CD1c-positive myeloid dendritic cell (primary cell): ENCODE measurements at regions not wholly inside any gene's neighbourhood (a gene's known extent, or its start where the extent isn't known, plus 50 kb on each side); places are given as distances from the start of the nearest gene placed in this dataset.
"Not testable (repeated sequence)": the region's sequence is repeated elsewhere in the genome, so short reads cannot be mapped to it uniquely, and the experiment has no call there.

Experiments used
- DNase-seq: peaks from one replicate; pipeline ENCODE4 v3.0.0-alpha.2; 2016; ENCODE audit errors: extremely low spot score

DNA sequence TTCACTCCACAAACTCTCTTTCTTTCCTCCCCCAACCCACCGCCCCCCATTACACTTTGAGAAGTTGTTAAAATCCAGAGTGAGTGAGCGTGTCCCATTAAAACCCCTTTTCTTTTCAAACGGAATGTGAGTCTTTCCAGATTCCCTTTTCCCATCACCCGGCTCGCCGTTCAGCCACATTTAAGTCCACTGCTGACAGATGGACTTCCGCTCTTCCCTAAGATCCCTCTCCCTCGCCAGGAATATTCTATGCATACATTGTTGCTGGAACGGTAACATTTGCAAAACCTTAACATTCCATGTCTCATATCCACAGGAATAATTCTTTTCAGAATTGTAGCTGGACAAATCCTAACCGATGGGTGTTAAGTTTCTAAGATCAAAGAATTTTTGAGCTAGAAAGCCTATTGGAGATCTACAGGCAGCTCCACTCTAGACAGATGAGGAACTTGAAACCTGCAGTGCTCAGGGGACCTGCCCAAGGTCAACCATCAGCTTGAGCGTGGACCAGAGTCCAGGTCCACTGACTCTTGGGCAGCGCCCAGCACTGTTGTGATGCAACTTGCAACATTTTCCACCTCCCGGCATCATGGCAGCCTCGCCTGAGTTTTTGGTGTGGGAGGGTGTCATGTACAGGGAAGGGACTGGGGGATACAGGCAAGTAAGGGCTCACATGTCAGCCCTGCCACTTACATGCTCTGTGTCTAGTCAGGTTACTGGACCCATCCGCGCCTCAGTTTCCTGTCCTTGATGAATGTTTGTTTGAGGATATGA, 500.1 kb downstream of the CCDC171 start:
- no peak for DNase-seq

DNA sequence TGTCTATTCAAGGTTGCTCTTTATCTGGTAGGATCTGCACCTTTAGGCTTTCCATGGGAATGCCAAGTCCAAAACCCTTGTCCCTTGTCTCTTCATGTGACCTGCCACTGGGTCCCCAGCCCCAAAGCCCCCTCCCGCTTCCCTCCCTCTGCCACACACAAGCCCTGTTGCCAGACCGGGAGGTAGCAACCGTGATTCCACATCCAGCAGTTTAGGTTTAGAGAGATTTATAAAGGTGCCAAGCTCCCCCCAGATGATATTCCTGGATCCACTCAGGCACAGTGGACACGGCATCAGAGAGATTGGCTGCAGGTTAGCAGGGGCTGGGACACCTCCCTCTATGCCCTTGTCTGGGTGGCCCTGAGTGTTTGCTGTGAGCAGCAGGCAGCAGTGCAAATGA, 504.7 kb downstream of the CCDC171 start:
- no peak for DNase-seq

DNA sequence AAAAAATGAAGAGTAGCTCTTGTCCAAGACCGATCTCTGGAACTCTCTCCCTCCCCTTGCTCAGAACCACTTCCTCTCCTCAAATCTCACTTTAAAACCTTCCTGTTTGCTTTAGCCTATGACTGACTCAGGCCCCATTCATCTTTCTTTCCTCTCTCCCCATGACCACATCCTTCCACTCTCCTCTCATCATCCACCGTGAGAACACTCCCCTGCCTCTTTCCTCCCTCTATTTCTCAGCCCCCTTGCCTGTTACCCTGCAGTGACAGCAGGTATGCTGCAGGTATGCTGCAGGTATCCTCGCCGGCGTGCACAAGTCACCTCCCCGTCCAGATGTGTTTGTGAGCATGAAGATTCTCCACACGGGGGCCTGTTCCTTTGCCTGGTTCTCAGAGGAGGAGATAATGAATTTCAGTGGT, 505.3 kb downstream of the CCDC171 start:
- no peak for DNase-seq

DNA sequence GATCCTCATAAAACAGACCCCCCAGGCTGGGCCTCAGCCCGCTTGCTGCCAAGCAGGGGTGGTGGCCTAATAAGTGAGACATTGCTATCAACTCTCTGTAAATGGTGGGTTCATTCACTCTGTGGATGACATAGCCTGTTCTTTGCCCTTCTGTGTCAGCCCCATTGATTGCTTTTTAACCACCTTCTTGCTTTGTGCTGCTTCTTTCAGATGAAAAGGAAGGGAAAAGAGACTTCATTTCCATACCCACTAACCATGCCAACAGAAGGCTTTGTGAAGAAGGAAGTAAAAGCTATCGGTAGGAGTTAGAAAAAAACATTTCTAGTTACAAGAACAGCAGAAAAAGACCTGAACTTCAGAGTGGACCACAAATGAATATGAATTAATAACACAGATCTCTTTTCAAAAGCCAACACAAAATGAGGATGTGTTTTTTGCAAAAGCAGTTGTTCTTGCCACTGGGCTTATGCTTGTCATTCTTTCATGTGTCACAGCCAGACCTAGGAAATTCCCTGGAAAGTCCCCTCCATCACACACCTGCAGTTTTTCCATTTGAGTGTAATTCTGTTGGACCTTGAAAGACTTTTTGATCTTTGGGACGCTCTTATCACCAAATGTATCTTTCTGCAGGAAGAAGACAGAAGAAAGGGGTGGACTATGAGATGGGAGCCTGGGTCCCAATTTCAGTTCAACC, 507.7 kb downstream of the CCDC171 start:
- no peak for DNase-seq

DNA sequence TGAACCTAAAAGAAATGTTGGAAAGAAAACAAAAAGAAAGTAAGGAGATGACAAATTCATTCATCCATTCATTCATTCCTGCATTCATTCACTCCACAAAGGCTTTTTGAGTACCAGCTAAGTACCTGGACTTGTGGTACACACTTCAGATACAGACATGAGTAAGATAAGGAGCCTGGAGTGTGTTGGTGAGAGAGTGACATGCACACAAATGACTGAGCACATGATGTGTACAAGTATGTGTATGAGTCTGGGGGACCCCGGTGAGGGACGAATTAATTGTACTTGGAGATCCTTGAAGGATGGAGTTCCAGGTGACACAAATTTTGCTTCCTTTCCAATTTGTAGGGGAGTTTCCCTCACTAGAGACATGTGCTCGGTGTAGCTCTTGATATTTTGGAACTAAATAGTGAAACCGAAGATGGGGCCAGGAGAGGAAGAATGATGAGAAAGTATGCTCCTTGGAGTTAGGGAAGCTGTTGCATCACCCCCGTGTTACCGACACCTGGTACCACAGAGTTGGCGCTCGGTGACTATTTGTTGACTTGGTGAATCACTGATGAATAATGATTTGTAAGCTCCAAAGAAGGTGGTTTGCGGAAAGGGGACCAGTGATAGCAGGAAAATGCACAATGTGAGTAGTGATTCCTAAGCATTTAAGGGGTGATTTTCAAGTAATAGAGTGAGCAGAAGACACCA, 509.8 kb downstream of the CCDC171 start:
- no peak for DNase-seq

DNA sequence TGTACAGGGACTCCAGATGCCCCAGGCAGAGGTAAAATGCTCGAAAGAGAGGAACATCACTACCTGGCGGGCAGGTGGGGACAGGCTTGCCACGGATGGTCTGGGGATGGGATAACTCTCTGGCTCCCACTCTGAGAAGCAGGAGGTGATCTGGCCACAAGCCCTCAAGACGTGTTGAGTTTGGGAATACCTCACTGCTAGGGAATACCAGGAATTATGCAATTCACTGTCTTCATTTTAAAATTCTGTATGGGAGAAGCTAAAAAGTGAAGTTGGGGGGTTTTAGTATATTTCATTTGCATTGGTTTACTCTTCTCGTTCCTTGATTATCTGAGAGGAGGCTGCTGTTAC, 510.4 kb downstream of the CCDC171 start:
- no peak for DNase-seq

DNA sequence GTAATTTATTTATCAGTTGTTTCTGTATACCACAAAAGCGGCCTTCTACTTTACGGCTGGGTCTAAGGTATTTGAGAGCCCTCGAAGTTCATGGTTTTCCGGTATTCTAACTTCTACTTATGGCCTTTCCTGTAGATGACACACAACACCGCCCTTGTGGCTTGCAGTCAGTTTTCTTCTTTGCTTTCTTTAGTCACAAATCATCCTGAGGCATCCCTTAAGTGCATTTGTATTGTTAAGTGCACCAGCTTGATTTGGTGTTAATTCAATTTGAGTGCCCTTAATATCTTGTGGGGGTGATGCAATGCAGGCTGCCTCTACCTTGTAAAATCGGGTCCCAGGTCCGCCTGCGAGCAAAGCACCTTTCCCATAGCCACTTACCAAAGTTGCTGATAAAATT, 511.9 kb downstream of the CCDC171 start:
- DNase-seq = no peak

DNA sequence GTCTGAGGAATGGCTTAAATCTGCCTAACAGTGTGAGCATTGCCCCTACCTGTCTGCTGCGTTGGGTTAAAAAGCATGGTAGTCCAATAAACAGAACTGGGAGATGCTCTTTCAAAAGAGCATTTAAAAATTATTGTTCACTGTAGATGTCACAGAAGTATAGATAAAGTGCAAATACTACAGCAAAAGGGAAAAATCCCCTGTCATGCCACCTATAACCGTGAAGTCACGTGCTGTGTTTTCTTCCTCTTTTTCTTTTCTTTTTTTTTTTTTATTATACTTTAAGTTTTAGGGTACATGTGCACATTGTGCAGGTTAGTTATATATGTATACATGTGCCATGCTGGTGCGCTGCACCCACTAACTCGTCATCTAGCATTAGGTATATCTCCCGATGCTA, 513.4 kb downstream of the CCDC171 start:
- DNase-seq = not testable (repeated sequence)

DNA sequence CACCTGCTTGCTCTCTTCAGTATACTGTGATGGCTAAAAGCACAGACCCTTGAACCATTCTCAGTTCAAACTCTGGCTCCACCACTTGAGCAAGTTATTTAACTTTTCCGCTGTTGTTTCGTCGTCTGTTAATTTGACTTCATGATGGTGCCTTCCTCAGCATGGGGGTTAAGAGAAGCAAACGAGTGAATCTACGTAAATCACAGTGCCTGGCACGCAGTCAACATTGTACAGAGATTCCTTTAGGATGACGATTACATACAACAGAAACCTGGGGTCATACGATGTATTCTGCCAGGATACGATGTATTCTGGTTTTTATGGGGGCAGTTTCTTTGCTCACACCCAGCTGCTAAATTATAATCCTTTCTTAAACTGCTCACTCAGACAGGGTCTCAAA, 515.6 kb downstream of the CCDC171 start:
- no peak for DNase-seq

DNA sequence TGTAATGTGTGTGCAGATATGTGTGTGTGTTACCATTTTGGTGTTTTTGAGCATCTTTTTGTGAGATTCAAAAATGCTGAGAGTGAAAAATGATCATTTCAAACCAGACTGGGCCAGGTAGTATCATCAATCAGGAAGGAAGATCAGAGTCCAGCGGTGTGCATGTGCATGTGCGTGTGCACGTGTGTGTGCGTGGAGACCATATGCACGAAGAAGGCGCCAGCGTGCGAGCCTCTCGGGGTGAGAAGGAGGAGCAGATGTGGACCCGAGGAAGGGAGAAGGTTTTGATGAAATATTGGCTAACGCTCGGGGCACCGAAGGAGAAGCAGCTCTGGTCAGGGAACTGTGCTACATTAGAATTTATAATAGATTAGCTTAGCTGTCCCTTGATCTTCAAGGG, 516.4 kb downstream of the CCDC171 start:
- no peak for DNase-seq

DNA sequence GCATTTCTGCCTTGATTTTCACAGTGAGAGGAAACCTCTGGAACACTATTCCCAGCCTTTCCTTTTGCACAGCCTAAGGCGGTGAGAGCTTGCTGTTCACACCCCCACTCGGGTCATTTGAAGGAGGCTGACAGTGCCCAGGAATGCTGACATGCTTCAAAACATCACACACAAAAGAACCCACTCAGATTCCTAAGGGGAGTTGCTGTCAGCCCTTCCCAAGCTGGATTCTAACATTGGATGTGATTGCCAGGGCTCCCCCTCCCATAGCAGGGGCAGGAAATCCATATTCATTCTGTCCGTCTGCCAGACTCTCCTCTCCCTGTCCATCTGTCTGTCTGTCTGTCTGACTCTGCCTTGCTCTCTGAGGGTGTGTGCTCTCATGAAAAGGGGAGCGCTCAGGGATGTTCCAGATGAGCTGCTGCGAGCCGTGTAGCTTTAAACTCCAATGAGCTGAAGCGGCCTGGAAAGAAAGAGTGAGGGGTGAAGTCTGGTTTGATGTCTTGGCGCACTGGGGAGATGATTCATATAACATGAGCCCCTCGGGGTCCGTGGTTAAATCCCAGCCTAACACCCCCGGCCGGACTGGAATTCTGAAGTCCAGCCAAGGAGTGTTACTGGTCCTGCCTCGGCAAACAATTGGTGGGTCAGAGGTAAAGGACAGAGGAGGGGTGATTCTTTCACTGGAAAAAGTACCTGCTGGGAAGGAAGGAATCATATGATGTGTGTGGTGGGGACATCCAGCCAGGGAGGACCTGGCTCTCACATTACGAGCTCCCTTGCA, 517.0 kb downstream of the CCDC171 start:
- no peak for DNase-seq

DNA sequence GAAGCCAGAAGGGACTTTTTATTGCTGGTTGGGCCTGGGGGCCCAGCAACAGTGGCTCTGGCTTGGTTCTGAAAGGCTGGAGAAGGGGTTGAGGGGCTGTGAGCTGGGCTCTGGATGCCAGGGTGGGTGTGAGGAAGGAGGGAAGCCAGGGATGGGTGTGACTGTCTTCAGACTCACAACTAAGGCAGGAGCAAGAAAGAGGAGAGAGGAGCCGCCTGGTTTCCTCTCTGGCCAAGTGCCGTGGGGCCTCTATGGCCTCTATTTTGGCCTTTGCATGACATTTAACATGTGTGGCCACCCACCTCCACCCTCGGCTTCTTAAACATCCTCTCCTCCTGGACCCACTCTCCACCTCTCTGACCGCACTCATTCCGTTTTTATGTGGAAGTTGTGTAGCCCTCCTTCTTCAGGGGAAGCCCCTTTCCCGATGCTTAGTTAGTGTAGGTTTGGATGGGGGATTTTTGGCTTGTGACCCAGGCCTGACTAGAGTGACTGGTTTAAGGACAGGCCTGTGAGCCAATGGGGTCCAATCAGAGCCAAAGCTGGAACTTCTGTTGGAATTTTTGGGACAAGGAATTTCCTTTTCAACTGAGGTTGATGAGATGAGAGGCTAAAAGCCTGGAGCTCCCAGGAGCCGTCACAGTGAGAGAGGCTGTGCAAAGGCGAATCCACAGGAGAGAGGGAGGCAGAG, 517.8 kb downstream of the CCDC171 start:
- no peak for DNase-seq

DNA sequence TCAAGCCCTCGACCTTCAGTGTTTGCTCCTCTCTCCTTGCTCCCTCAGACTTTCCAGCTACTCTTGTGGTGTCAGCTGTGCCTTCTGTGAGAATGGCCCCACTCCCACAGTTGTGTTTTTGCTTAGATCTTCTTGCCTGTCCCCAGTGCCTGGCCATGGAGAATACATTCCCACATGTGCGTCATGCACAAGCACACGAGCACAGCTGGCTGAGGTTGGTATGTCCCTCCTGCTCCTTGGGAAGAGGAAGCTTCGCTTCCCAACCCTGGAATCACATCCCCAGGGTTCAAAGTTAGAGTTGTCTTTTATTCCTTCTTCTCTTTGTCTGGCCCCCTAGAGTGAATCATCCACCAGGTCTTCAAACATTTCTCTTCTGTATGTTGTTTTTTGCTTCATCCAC, 518.6 kb downstream of the CCDC171 start:
- DNase-seq = no peak

DNA sequence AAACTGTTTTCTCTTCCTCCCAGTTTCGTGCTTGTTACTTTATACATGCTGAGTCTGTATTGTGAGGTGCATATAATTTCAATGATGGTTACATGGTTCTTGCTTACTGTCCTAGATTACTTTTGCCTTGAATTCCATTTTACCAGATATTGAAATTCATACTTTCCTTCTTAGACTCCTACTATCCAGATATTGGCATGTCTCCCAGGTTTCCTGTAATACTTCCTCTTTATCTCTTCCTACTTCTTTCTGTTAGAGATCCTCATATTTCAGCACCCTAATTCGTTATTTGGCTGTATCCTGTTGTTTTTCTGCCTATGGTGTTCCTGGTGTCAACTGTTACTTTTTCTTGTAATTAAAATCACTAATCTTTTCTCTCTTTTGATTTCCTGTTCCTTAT, 522.1 kb downstream of the CCDC171 start:
- peak; percentile 1 for DNase-seq

DNA sequence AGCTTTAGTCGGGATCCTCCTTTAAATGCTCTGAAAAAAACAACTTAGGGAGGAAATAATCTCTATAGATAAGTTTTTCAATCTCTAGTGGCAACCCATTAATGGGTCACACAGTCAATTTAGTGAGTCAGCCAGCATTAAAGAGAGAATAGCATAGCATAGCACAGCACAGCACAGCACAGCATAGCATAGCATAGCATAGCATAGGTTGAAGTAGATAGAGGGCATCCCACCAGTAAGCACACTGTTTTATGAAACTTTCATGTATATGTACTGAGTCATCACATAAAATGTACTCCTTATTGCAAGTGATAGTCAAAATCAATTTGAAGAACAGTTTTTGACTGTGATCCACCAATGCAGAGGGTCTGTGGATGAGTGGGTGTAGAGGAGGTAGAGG, 522.9 kb downstream of the CCDC171 start:
- DNase-seq = no peak

DNA sequence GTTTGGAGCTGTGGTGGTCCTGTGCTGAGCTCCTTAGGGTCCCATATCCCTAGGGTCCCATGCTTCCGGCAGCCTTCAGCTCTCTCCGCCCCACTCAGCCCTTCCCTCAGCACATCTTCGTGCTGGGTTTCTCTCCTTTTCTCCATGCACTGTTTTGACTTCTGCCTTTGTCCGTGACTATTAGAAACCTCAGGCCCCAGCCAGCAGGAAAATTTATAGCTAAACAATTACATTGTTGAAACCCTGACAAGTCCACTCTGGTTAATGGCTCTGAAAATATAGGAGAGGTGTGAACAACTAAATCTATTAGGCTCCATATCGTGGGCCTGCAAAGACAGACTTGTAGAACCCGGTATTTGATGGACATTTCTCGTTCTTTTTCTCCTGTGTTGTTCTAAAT, 523.7 kb downstream of the CCDC171 start:
- DNase-seq = no peak

DNA sequence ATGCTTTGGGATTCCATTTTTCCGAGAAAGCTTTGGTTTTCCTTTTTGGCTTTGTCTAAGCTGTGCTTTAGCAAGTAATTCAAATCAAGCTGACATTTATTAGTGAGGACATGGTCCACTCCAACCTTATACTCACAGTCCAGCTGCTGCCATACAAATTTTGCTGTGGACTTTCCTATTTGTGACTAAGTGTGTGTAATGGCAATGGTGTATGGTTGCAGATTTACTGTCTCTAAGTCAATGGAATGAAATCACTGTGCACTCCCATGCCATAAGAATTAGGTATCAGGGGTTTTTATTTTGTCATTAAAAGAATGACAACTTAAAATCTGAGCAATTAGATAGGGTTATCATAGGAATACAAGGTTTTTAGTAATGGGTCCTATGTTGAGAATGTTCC, 530.0 kb downstream of the CCDC171 start:
- no peak for DNase-seq

DNA sequence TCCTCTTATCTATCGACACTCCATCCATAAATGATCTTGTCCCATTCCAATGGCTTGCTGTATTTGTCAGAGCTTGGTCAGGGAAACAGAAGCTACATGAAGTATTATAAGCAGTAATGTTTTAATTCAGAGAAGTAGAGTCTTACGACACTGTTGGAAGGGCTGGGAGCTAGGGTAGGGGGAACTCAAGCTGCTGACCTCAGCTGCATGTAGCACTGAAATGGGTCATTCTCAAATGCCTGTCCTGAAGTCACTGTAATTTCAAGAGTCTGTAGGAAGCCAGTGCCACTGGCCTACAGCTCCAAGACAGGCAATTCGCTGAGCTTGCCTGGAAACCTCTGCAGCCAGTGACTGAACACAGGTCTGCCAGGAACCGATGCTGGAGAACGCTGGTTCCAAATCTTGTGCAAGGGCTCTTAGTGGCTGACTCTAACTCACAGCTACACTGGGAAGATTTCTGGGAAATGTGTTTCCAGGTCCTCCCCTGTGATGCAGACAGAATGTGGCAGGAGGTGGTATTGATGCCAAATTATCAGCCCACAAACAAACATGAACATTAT, 532.4 kb downstream of the CCDC171 start:
- DNase-seq = no peak

DNA sequence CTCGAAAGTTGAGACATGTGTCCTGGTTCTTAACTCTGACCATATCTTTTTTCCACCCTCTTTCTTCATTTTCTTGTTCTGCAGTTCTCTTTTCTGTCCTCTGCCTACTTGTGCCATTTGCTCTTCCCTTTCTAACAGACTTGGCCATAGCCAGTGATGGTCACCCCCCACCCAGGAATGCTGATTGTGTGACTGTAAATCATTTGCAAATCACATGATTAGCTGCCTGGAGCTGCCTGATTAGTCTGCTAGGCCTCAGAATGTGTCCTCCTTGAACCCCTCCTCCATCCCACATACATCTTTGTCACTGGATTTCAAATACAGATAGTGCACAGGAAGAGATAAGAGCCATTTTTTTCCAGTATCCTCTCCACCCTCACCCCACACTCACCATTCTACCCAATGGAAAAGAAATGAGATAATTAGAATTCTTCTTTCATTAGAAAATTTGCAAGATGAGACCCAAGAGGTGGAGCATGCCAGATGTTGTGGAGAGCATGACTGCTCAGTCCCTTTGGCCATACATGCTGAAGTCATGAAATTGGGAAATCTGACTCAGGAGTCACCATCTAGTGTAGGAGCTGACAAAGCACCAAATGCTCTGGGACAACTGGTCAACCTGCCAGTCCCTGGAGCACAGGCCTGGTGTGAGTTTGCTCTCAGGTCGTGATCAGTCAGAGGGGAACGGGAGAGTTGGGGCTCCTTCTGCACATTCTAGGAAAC, 538.2 kb downstream of the CCDC171 start:
- no peak for DNase-seq
